ENCODE measurements at regions not wholly inside any gene's neighbourhood (a gene's known extent, or its start where the extent isn't known, plus 50 kb on each side); places are given as distances from the start of the nearest gene placed in this dataset.
A peak's percentile ranks its signal among the peaks of the same experiment; 100 is the strongest.

- Histone ChIP-seq H3K27ac (no peak overlapping the region), H3K36me3 (no peaks in the 10 kb centered on the region), H3K27me3 (no peaks in the 10 kb centered on the region), H3K9me3 (no peaks in the 10 kb centered on the region), H3K4me1 (peaks cover 16% of the 10 kb centered on the region), H3K9ac (no peak overlapping the region), H3K4me2 (no peak overlapping the region), H3K4me3 (no peak overlapping the region), H4K20me1 (no peaks in the 10 kb centered on the region)
- TF ChIP-seq Cebpa-rat (IDR thresholded peaks at IDR 0.05), result no peak
Measured at GRCh38 chr7:17031906-17032551, 150.2 kb upstream of the AGR3 start.

- Histone ChIP-seq H3K27ac (no peak overlapping the region), H3K36me3 (no peaks in the 10 kb centered on the region), H3K9ac (no peak overlapping the region), H3K4me2 (no peak overlapping the region), H3K9me3 (no peaks in the 10 kb centered on the region), H4K20me1 (no peaks in the 10 kb centered on the region), H3K27me3 (no peaks in the 10 kb centered on the region), H3K4me1 (peaks cover 16% of the 10 kb centered on the region), H3K4me3 (no peak overlapping the region)
- TF ChIP-seq Cebpa-rat (IDR thresholded peaks at IDR 0.05), result no peak
Measured at GRCh38 chr7:17033245-17033644, 151.5 kb upstream of the AGR3 start.

- H3K27ac ChIP-seq, result no peak overlapping the region
Measured at GRCh38 chr7:17036584-17036983, 154.8 kb upstream of the AGR3 start.

GRCh38 chr7:17037356-17037755, 155.6 kb upstream of the AGR3 start:
- H3K9ac ChIP-seq, result no peak overlapping the region
- H4K20me1 ChIP-seq, result no peaks in the 10 kb centered on the region
- no peaks in the 10 kb centered on the region for H3K36me3 ChIP-seq
- H3K4me1 ChIP-seq, result peaks cover 37% of the 10 kb centered on the region
- no peak overlapping the region for H3K4me2 ChIP-seq
- no peak overlapping the region for H3K27ac ChIP-seq
- no peaks in the 10 kb centered on the region for H3K9me3 ChIP-seq
- H3K4me3 ChIP-seq, result no peak overlapping the region
- no peak for TF ChIP-seq Cebpa-rat (IDR thresholded peaks at IDR 0.05)
- H3K27me3 ChIP-seq, result no peaks in the 10 kb centered on the region

More at GRCh38 chr7:17036584-17036983, 154.8 kb upstream of the AGR3 start:
- H3K4me1 ChIP-seq, result peaks cover 35% of the 10 kb centered on the region
- H3K9me3 ChIP-seq, result no peaks in the 10 kb centered on the region
- H3K4me3 ChIP-seq, result no peak overlapping the region
- H3K9ac ChIP-seq, result no peak overlapping the region
- no peak overlapping the region for H3K4me2 ChIP-seq
- no peaks in the 10 kb centered on the region for H3K27me3 ChIP-seq
- H4K20me1 ChIP-seq, result no peaks in the 10 kb centered on the region
- H3K36me3 ChIP-seq, result no peaks in the 10 kb centered on the region
- no peak for TF ChIP-seq Cebpa-rat (IDR thresholded peaks at IDR 0.05)

- no peaks in the 10 kb centered on the region for H4K20me1 ChIP-seq
- no peaks in the 10 kb centered on the region for H3K9me3 ChIP-seq
- H3K27me3 ChIP-seq, result no peaks in the 10 kb centered on the region
- no peak for TF ChIP-seq Cebpa-rat (IDR thresholded peaks at IDR 0.05)
- H3K4me3 ChIP-seq, result no peak overlapping the region
- no peaks in the 10 kb centered on the region for H3K36me3 ChIP-seq
- no peak overlapping the region for H3K4me2 ChIP-seq
- H3K27ac ChIP-seq, result no peak overlapping the region
- H3K4me1 ChIP-seq, result peaks cover 43% of the 10 kb centered on the region
- H3K9ac ChIP-seq, result no peak overlapping the region
Measured at GRCh38 chr7:17038160-17038782, 156.5 kb upstream of the AGR3 start.

GRCh38 chr7:17038783-17039170, 157.0 kb upstream of the AGR3 start:
- Histone ChIP-seq H3K4me3 (no peak overlapping the region), H3K9me3 (no peaks in the 10 kb centered on the region), H3K36me3 (no peaks in the 10 kb centered on the region), H3K27me3 (no peaks in the 10 kb centered on the region), H3K4me1 (peaks cover 48% of the 10 kb centered on the region), H3K9ac (no peak overlapping the region), H3K4me2 (peak overlapping the region; percentile 56), H4K20me1 (no peaks in the 10 kb centered on the region), H3K27ac (no peak overlapping the region)
- TF ChIP-seq Cebpa-rat (IDR thresholded peaks at IDR 0.05), result no peak

- no peaks in the 10 kb centered on the region for H3K27me3 ChIP-seq
- H3K4me1 ChIP-seq, result peaks cover 48% of the 10 kb centered on the region
- no peaks in the 10 kb centered on the region for H3K36me3 ChIP-seq
- H3K9ac ChIP-seq, result no peak overlapping the region
- no peak overlapping the region for H3K4me3 ChIP-seq
- no peak for TF ChIP-seq Cebpa-rat (IDR thresholded peaks at IDR 0.05)
- H3K9me3 ChIP-seq, result no peaks in the 10 kb centered on the region
- H3K27ac ChIP-seq, result no peak overlapping the region
- peak overlapping the region; percentile 56 for H3K4me2 ChIP-seq
- H4K20me1 ChIP-seq, result no peaks in the 10 kb centered on the region
Measured at GRCh38 chr7:17039372-17039771, 157.6 kb upstream of the AGR3 start.

- no peak for TF ChIP-seq Cebpa-rat (IDR thresholded peaks at IDR 0.05)
- Histone ChIP-seq H3K27ac (no peak overlapping the region), H3K4me3 (no peak overlapping the region), H3K4me1 (peaks cover 41% of the 10 kb centered on the region), H3K36me3 (no peaks in the 10 kb centered on the region), H3K9ac (no peak overlapping the region), H3K27me3 (no peaks in the 10 kb centered on the region), H3K9me3 (no peaks in the 10 kb centered on the region), H3K4me2 (no peak overlapping the region), H4K20me1 (no peaks in the 10 kb centered on the region)
Measured at GRCh38 chr7:17040716-17041115, 158.9 kb upstream of the AGR3 start.

GRCh38 chr7:17041324-17041723, 159.5 kb upstream of the AGR3 start:
- no peak for TF ChIP-seq Cebpa-rat (IDR thresholded peaks at IDR 0.05)
- peak overlapping the region; percentile 37; the same call in 1 of the 2 replicates for H3K27ac ChIP-seq
- H3K4me1 ChIP-seq, result peaks cover 41% of the 10 kb centered on the region
- H3K4me2 ChIP-seq, result peak overlapping the region; percentile 57
- H3K9me3 ChIP-seq, result no peaks in the 10 kb centered on the region
- H3K36me3 ChIP-seq, result no peaks in the 10 kb centered on the region
- no peaks in the 10 kb centered on the region for H3K27me3 ChIP-seq
- no peak overlapping the region for H3K4me3 ChIP-seq
- H4K20me1 ChIP-seq, result no peaks in the 10 kb centered on the region
- no peak overlapping the region for H3K9ac ChIP-seq

GRCh38 chr7:17042211-17042610, 160.4 kb upstream of the AGR3 start:
- Histone ChIP-seq H3K36me3 (no peaks in the 10 kb centered on the region), H3K9ac (no peak overlapping the region), H4K20me1 (no peaks in the 10 kb centered on the region), H3K27me3 (no peaks in the 10 kb centered on the region), H3K4me1 (peaks cover 41% of the 10 kb centered on the region), H3K4me3 (no peak overlapping the region), H3K27ac (no peak overlapping the region), H3K9me3 (no peaks in the 10 kb centered on the region), H3K4me2 (no peak overlapping the region)
- no peak for TF ChIP-seq Cebpa-rat (IDR thresholded peaks at IDR 0.05)

Data from BLaER1 (cell line).